ENCODE measurements at regions not wholly inside any gene's neighbourhood (a gene's known extent, or its start where the extent isn't known, plus 50 kb on each side); places are given as distances from the start of the nearest gene placed in this dataset.
A peak's percentile ranks its signal among the peaks of the same experiment; 100 is the strongest.

DNA sequence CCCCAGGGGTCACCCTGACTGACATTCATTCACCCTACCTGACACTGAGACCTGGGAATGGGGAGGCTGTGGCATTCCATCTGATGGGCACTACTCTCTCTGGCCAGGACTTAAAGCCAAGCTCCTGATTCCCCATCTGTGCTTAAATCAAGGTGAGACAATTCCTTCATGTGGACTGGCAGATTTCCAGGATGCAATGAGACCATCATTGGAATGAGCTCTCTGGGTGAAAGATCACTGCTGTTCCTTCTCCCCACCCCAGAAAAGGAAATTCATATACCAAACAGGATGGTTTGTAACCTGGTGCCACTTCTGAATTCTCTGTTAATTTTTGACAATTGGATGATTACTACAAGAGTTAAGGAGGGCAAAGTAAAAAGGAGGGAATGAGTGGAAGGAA is 354.8 kb downstream of the MID1IP1 start:
- no peaks in the 10 kb centered on the region for H3K9me3 ChIP-seq (ENCODE audit: control insufficient read depth, insufficient read depth, low read length)
- H3K9ac ChIP-seq (ENCODE audit: low read depth, low read length) = no peak overlapping the region
- H3K4me3 ChIP-seq (ENCODE audit: low read depth, low read length) = no peak overlapping the region
- H3K4me1 ChIP-seq (ENCODE audit: control insufficient read depth, insufficient read depth, low read length) = no peaks in the 10 kb centered on the region
- H3K36me3 ChIP-seq (ENCODE audit: control insufficient read depth, insufficient read depth, low read length) = no peaks in the 10 kb centered on the region
- H3K27me3 ChIP-seq (ENCODE audit: control insufficient read depth, insufficient read depth, low read length) = no peaks in the 10 kb centered on the region

DNA sequence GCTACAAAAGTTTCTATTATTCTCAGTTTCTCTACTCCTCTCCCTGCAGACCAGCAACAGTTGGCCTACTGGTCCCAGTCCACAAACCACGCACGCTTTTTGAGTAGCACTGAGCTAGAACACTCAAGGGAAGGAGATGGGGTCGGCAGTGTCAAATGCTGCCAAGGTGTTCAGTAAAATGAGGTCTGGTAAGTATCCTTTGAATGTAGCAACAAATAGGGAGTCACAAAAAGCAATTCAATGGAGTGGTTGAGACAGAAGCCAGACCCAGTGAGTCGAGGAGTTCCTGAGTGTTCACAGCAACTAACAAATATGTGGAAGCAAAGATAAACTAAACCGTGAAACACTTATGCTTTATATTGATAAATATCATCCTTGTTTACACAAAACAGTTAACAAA is 355.7 kb downstream of the MID1IP1 start:
- Histone ChIP-seq H3K36me3 (ENCODE audit: control insufficient read depth, insufficient read depth, low read length) (no peaks in the 10 kb centered on the region), H3K4me3 (ENCODE audit: low read depth, low read length) (no peak overlapping the region), H3K27me3 (ENCODE audit: control insufficient read depth, insufficient read depth, low read length) (peaks cover 8% of the 10 kb centered on the region), H3K9ac (ENCODE audit: low read depth, low read length) (no peak overlapping the region), H3K4me1 (ENCODE audit: control insufficient read depth, insufficient read depth, low read length) (no peaks in the 10 kb centered on the region), H3K9me3 (ENCODE audit: control insufficient read depth, insufficient read depth, low read length) (no peaks in the 10 kb centered on the region)

DNA sequence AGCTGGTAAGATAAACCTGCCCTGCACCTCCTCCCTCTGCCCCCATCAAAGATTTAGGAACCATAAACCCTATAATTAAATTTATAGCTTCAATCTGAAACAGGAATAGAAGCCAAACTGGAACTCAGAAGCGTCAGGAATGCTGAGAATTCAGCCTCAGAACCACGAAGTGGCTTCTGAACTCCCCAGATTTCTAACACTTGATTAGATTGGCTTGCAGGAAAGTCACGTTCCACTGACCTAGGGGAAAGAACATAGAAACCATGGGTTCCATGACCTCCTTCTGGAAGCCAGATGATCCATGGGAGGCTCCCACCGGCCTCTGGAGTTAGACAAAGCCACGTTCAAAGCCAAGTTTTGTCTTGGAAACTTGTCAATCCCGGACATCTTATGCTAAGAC is 356.5 kb downstream of the MID1IP1 start:
- no peak overlapping the region for H3K4me3 ChIP-seq (ENCODE audit: low read depth, low read length)
- H3K27me3 ChIP-seq (ENCODE audit: control insufficient read depth, insufficient read depth, low read length) = peaks cover 13% of the 10 kb centered on the region
- H3K36me3 ChIP-seq (ENCODE audit: control insufficient read depth, insufficient read depth, low read length) = no peaks in the 10 kb centered on the region
- no peaks in the 10 kb centered on the region for H3K4me1 ChIP-seq (ENCODE audit: control insufficient read depth, insufficient read depth, low read length)
- no peak overlapping the region for H3K9ac ChIP-seq (ENCODE audit: low read depth, low read length)
- no peaks in the 10 kb centered on the region for H3K9me3 ChIP-seq (ENCODE audit: control insufficient read depth, insufficient read depth, low read length)

DNA sequence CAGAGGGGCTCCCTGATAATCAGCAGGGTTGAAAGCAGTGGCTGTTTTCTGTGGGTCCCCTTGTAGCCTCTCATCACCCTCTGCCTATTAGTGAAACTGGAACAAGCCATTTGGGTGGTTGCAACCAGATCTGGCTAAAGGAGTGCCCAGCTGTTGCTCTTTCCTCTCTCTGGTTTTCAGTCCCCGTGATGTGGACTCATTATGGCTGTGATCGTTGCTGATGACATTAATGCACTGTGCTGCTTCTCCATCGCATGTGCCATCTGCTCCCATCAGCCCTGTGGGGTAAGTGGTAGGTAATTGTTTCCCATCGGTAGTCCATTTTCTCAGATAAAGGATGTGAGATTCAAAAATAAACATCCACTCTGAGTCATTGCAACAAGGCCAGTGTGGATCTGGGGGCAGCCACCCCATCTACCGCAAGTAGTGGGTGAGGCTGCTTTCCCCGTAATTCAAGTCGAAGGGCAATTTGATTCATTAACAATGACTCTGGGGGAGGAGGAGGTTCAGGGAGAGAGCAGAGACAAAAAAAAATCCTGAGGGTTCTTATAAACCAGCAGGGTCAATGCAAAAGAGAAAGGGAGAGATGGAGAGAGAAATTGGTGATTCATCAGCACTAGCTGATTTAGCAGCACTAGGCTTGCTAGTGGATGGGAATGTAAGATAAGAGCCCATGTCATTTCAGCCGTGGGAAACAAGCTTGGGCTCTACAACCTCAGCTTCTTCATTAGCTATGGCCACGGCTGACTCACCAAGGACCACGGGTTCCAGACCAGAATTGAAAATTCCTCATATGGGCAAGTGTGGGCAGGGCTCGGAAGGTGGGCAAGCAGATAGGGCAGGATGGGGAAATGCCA is 357.8 kb downstream of the MID1IP1 start:
- no peak overlapping the region for H3K9ac ChIP-seq (ENCODE audit: low read depth, low read length)
- no peaks in the 10 kb centered on the region for H3K9me3 ChIP-seq (ENCODE audit: control insufficient read depth, insufficient read depth, low read length)
- H3K4me3 ChIP-seq (ENCODE audit: low read depth, low read length) = no peak overlapping the region
- H3K36me3 ChIP-seq (ENCODE audit: control insufficient read depth, insufficient read depth, low read length) = no peaks in the 10 kb centered on the region
- no peaks in the 10 kb centered on the region for H3K4me1 ChIP-seq (ENCODE audit: control insufficient read depth, insufficient read depth, low read length)
- H3K27me3 ChIP-seq (ENCODE audit: control insufficient read depth, insufficient read depth, low read length) = peaks cover 25% of the 10 kb centered on the region

DNA sequence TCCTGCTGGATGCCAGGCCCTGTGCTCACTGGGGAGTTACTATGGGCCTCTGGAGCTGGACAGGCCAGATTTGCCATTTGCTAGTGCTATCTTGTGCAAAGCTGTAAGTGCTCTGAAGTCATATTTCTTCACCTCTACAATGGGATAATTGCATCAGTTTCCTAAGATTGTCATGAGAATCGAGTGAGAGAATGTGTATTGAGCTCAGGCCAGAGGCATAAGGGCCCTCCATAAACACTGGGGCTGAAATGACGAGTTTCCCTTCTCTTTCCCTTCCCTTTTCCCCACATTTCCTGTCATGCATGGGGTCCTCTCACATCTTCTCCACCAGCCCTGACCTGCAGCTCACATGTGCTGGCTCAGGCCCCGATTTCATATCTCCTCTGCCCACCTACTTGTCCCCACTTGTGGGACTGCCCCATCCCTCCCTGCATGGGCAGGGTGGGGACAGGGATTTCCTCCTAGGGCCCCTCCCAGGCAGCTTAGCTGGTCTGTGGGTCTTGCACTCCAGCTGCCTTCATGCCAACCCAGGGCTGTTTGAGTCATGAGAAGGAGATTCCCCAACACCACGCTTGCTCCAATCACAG is 358.8 kb downstream of the MID1IP1 start:
- Histone ChIP-seq H3K4me3 (ENCODE audit: low read depth, low read length) (no peak overlapping the region), H3K9ac (ENCODE audit: low read depth, low read length) (no peak overlapping the region), H3K4me1 (ENCODE audit: control insufficient read depth, insufficient read depth, low read length) (no peaks in the 10 kb centered on the region), H3K27me3 (ENCODE audit: control insufficient read depth, insufficient read depth, low read length) (peaks cover 25% of the 10 kb centered on the region), H3K36me3 (ENCODE audit: control insufficient read depth, insufficient read depth, low read length) (no peaks in the 10 kb centered on the region), H3K9me3 (ENCODE audit: control insufficient read depth, insufficient read depth, low read length) (no peaks in the 10 kb centered on the region)

DNA sequence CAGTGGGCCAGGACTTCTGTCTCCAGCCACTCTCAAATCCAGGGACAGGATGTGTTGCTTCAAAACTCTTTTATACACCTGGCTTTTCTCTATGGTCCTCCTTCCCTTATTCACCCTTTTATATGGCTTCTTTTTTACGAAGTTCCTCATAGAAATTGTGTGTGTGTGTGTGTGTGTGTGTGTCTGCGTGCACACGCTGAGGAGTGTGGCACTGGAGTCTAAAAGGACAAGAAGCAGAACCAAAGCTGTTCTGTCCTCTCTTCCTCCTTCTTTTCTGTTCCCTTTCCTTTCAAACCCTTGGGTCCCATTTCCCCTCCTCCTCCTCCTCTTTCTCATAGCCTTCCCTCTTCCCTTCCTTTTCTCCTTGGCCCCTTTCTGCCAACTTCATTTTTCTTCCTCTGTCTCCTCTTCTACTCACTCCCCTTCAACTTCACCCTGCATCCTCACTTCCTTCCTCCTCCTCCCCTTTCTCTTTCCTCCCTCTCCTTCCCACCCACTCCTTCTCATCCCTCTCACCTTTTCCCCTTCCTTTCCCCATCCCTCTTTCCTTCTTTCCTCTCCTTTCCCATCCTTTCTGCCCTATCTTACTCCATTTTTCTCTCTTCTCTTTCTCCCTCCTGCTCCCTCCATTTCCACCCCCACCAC is 360.5 kb downstream of the MID1IP1 start:
- Histone ChIP-seq H3K4me3 (ENCODE audit: low read depth, low read length) (peak overlapping the region; percentile 18), H3K9ac (ENCODE audit: low read depth, low read length) (no peak overlapping the region), H3K4me1 (ENCODE audit: control insufficient read depth, insufficient read depth, low read length) (no peaks in the 10 kb centered on the region), H3K36me3 (ENCODE audit: control insufficient read depth, insufficient read depth, low read length) (no peaks in the 10 kb centered on the region), H3K9me3 (ENCODE audit: control insufficient read depth, insufficient read depth, low read length) (no peaks in the 10 kb centered on the region), H3K27me3 (ENCODE audit: control insufficient read depth, insufficient read depth, low read length) (peaks cover 25% of the 10 kb centered on the region)

DNA sequence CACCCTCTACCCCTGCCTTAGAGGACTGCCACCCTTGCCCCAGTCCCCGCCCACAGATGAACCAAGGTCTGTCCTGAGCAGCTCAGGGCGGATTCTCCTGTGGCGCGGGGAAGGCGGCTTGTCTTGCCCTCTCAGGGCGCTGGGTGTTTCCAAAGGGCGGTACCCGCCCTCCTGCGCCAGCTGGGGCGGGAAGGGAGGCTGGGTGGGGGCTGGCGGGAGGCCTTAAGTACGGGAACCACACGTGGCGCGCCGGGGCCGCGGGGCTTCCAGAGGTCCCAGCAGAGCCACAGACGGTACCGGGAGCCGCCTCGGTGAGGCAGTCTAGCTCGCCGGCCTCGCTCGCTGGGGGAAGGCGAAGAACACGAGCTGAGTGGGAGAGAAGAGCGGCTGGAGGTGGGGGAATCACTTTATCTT is 361.1 kb downstream of the MID1IP1 start:
- Histone ChIP-seq H3K9ac (ENCODE audit: low read depth, low read length) (no peak overlapping the region), H3K4me3 (ENCODE audit: low read depth, low read length) (peak overlapping the region; percentile 43), H3K27me3 (ENCODE audit: control insufficient read depth, insufficient read depth, low read length) (peaks cover 25% of the 10 kb centered on the region), H3K4me1 (ENCODE audit: control insufficient read depth, insufficient read depth, low read length) (no peaks in the 10 kb centered on the region), H3K9me3 (ENCODE audit: control insufficient read depth, insufficient read depth, low read length) (no peaks in the 10 kb centered on the region), H3K36me3 (ENCODE audit: control insufficient read depth, insufficient read depth, low read length) (no peaks in the 10 kb centered on the region)

DNA sequence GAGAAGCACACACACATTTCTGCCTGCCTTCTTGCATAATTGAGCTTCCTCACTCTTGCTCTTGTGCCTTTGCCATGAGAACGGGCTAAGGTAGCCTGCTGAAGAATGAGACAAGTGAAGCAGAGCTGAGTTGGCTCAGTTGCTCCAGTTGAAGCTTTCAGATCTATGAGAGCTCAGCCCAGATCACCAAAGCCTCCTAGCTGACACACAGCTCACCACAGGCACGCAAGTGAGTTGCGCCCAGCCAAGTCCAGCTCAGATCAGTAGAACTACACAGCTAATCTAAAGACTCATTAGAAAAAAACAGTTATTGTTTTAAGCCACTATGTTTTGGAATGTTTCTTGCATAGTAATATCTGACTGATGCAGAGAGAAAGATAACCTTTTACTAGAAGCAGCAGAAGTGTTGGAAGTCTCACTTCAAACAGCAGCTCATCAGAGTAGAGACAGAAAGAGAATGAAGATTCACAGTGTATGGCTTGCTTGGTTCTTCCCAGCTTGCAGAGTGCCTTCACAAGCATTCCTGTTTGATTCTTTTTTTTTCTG is 362.4 kb downstream of the MID1IP1 start:
- no peaks in the 10 kb centered on the region for H3K4me1 ChIP-seq (ENCODE audit: control insufficient read depth, insufficient read depth, low read length)

DNA sequence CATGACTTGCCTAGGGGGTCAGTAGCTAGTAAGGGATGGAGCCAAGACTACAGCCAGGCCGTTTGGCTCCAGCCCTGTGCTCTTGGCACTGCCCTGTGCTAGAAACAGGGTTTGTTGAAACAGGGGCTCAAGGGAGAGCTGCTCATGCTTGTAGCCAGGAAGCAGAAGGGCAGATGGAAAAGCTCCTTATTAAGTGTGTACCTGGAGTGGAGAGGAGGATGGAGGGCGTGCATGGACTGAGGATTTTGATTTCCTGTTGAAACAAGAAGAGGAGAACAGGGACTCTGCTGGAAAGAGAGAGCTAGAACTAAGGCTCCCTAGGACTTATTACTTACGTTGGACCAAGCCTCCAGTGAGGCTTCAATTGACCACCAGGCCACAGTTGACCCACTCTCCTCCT is 363.0 kb downstream of the MID1IP1 start:
- peaks cover 25% of the 10 kb centered on the region for H3K27me3 ChIP-seq (ENCODE audit: control insufficient read depth, insufficient read depth, low read length)
- no peak overlapping the region for H3K9ac ChIP-seq (ENCODE audit: low read depth, low read length)
- no peaks in the 10 kb centered on the region for H3K9me3 ChIP-seq (ENCODE audit: control insufficient read depth, insufficient read depth, low read length)
- H3K4me3 ChIP-seq (ENCODE audit: low read depth, low read length) = no peak overlapping the region
- no peaks in the 10 kb centered on the region for H3K36me3 ChIP-seq (ENCODE audit: control insufficient read depth, insufficient read depth, low read length)
- no peaks in the 10 kb centered on the region for H3K4me1 ChIP-seq (ENCODE audit: control insufficient read depth, insufficient read depth, low read length)

More for the DNA sequence above, 362.4 kb downstream of the MID1IP1 start:
- Histone ChIP-seq H3K9ac (ENCODE audit: low read depth, low read length) (no peak overlapping the region), H3K27me3 (ENCODE audit: control insufficient read depth, insufficient read depth, low read length) (peaks cover 25% of the 10 kb centered on the region), H3K9me3 (ENCODE audit: control insufficient read depth, insufficient read depth, low read length) (no peaks in the 10 kb centered on the region), H3K4me3 (ENCODE audit: low read depth, low read length) (no peak overlapping the region), H3K36me3 (ENCODE audit: control insufficient read depth, insufficient read depth, low read length) (no peaks in the 10 kb centered on the region)

DNA sequence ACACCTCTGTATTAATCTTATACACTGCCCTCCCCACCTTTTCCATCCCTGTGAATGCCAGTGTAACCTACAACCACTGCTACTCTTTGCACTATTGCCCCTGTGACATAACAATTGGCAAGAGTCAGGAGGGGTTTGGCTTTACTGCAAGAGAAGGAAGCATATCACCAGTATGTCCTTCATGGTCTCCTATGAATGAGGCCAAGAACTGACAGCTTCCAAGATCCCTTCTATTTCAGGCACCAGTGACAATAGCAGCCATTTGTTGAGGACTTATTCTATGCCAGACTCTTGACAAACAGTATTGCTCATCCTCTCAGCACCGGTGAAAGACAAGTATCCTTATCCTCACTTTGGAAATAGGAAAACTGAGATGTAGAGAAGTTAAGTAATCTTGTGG is 363.9 kb downstream of the MID1IP1 start:
- H3K4me3 ChIP-seq (ENCODE audit: low read depth, low read length) = no peak overlapping the region
- no peak overlapping the region for H3K9ac ChIP-seq (ENCODE audit: low read depth, low read length)
- H3K4me1 ChIP-seq (ENCODE audit: control insufficient read depth, insufficient read depth, low read length) = no peaks in the 10 kb centered on the region
- no peaks in the 10 kb centered on the region for H3K36me3 ChIP-seq (ENCODE audit: control insufficient read depth, insufficient read depth, low read length)
- no peaks in the 10 kb centered on the region for H3K9me3 ChIP-seq (ENCODE audit: control insufficient read depth, insufficient read depth, low read length)
- H3K27me3 ChIP-seq (ENCODE audit: control insufficient read depth, insufficient read depth, low read length) = peaks cover 25% of the 10 kb centered on the region

DNA sequence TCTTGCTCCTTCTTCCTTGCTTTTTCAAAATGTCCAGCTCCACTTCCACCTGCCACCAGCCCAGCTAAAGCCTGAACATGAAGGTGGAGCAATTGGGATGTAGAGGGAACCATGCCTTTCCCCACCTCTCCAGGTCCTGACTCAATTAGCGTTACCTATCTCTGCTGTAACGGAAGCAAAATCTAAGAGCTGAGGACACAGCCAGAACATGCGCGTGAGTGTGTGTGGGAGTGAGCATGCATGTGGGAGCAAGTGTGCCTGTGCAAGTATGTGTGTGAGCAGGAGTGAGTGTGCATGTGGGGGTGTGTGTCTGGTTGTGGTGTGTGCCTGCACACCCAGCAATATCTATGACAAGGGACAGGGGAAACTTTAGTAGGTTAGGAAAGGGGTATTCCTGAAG is 364.5 kb downstream of the MID1IP1 start:
- H3K36me3 ChIP-seq (ENCODE audit: control insufficient read depth, insufficient read depth, low read length) = no peaks in the 10 kb centered on the region
- H3K4me1 ChIP-seq (ENCODE audit: control insufficient read depth, insufficient read depth, low read length) = no peaks in the 10 kb centered on the region
- H3K9me3 ChIP-seq (ENCODE audit: control insufficient read depth, insufficient read depth, low read length) = no peaks in the 10 kb centered on the region
- no peak overlapping the region for H3K9ac ChIP-seq (ENCODE audit: low read depth, low read length)
- H3K4me3 ChIP-seq (ENCODE audit: low read depth, low read length) = no peak overlapping the region
- H3K27me3 ChIP-seq (ENCODE audit: control insufficient read depth, insufficient read depth, low read length) = peaks cover 25% of the 10 kb centered on the region
